Body of pancreas (tissue), 4 donors: ENCODE measurements at regions not wholly inside any gene's neighbourhood (a gene's known extent, or its start where the extent isn't known, plus 50 kb on each side); places are given as distances from the start of the nearest gene placed in this dataset.

Experiments used
- CTCF ChIP-seq, 7 experiments: fragments of 450-650 bp in 4 of 7; fragments of 200-600 bp in 3 of 7; sonication (generic) in 3 of 7; IDR thresholded peaks; one replicate each; pipeline ENCODE4 v1.5.1; 2016 to 2019; ENCODE audit warnings: antibody characterized with exemption in 7 of 7
- POLR2A ChIP-seq, 3 donors: fragments of 450-650 bp; IDR thresholded peaks; one replicate each; pipeline ENCODE4 v1.6.1; 2016; ENCODE audit warnings: antibody characterized with exemption in 3 of 3, mild to moderate bottlenecking in 2 of 3

GRCh38 chr9:102069969-102070368 is 331.5 kb upstream of the GRIN3A start:
- TF ChIP-seq CTCF (IDR thresholded peaks at IDR 0.05), result no peak
- no peak for TF ChIP-seq POLR2A (IDR thresholded peaks at IDR 0.05)
